RPMI8226 (cell line): ENCODE measurements at regions not wholly inside any gene's neighbourhood (a gene's known extent, or its start where the extent isn't known, plus 50 kb on each side); places are given as distances from the start of the nearest gene placed in this dataset.
"Not testable (repeated sequence)": the region's sequence is repeated elsewhere in the genome, so short reads cannot be mapped to it uniquely, and the experiment has no call there.

Experiments
- DNase-seq: peaks from one replicate; pipeline ENCODE4 v3.0.0-alpha.2; 2015

GRCh38 chr6:120348926-120349325 is 985.4 kb downstream of the TBC1D32 start:
- DNase-seq, result no peak

- no peak for DNase-seq
Measured at GRCh38 chr6:120328521-120328920, 979.0 kb upstream of the MAN1A1 start.

- no peak for DNase-seq
Measured at GRCh38 chr6:120320481-120321162, 971.1 kb upstream of the MAN1A1 start.

- DNase-seq, result no peak
Measured at GRCh38 chr6:120304223-120304622, 954.7 kb upstream of the MAN1A1 start.

- DNase-seq, result no peak
Measured at GRCh38 chr6:120303527-120303926, 954.0 kb upstream of the MAN1A1 start.

GRCh38 chr6:120302041-120302440 is 952.5 kb upstream of the MAN1A1 start:
- DNase-seq, result no peak

- no peak for DNase-seq
Measured at GRCh38 chr6:120290964-120291363, 941.4 kb upstream of the MAN1A1 start.

GRCh38 chr6:120282005-120282404 is 932.4 kb upstream of the MAN1A1 start:
- no peak for DNase-seq

GRCh38 chr6:120279466-120280167 is 930.1 kb upstream of the MAN1A1 start:
- DNase-seq, result no peak

- DNase-seq, result no peak
Measured at GRCh38 chr6:120278689-120279396, 929.3 kb upstream of the MAN1A1 start.

- no peak for DNase-seq
Measured at GRCh38 chr6:120274547-120274946, 925.0 kb upstream of the MAN1A1 start.

- no peak for DNase-seq
Measured at GRCh38 chr6:120273411-120273810, 923.9 kb upstream of the MAN1A1 start.

- no peak for DNase-seq
Measured at GRCh38 chr6:120272038-120272437, 922.5 kb upstream of the MAN1A1 start.

GRCh38 chr6:120268256-120268655 is 918.7 kb upstream of the MAN1A1 start:
- not testable (repeated sequence) for DNase-seq

- no peak for DNase-seq
Measured at GRCh38 chr6:120262354-120262753, 912.8 kb upstream of the MAN1A1 start.

- DNase-seq, result no peak
Measured at GRCh38 chr6:120260636-120261035, 911.1 kb upstream of the MAN1A1 start.

- DNase-seq, result no peak
Measured at GRCh38 chr6:120254651-120255050, 905.1 kb upstream of the MAN1A1 start.

GRCh38 chr6:120248451-120248850 is 898.9 kb upstream of the MAN1A1 start:
- DNase-seq, result no peak

- no peak for DNase-seq
Measured at GRCh38 chr6:120237221-120237620, 887.7 kb upstream of the MAN1A1 start.

- DNase-seq, result no peak
Measured at GRCh38 chr6:120230008-120230407, 880.4 kb upstream of the MAN1A1 start.

- no peak for DNase-seq
Measured at GRCh38 chr6:120228297-120228696, 878.7 kb upstream of the MAN1A1 start.

- DNase-seq, result no peak
Measured at GRCh38 chr6:120219339-120219738, 869.8 kb upstream of the MAN1A1 start.

- no peak for DNase-seq
Measured at GRCh38 chr6:120214088-120214499, 864.5 kb upstream of the MAN1A1 start.
